GM23338 (cell line): ENCODE measurements at regions not wholly inside any gene's neighbourhood (a gene's known extent, or its start where the extent isn't known, plus 50 kb on each side); places are given as distances from the start of the nearest gene placed in this dataset.

Experiments
- CREB1 ChIP-seq: fragments of 250-450 bp; sonication (Bioruptor Pico); IDR thresholded peaks from 2 replicates; pipeline ENCODE4 v1.5.0; 2020; ENCODE audit warnings: low read depth, mild to moderate bottlenecking, moderate library complexity
- CTCF ChIP-seq, 2 experiments: fragments of 200-600 bp in 1 of 2; sonication (generic) in 1 of 2; conservative IDR thresholded peaks; 2 replicates each; pipeline versions ENCODE4 v1.5.1 to v1.6.1; 2016 to 2017; ENCODE audit warnings: antibody characterized with exemption in 2 of 2, low read depth in 2 of 2, mild to moderate bottlenecking in 2 of 2, moderate library complexity in 1 of 2
- ETS1 ChIP-seq: IDR thresholded peaks from 2 replicates; pipeline ENCODE4 v1.6.1; 2016; ENCODE audit warnings: antibody characterized with exemption
- EZH2 ChIP-seq: fragments of 200-600 bp; sonication (generic); IDR thresholded peaks from one replicate; pipeline ENCODE4 v1.8.0; 2017; ENCODE audit warnings: antibody characterized with exemption, mild to moderate bottlenecking, low read depth; ENCODE audit not compliant: unreplicated experiment
- EZH2phosphoT487 ChIP-seq: fragments of 200-600 bp; sonication (generic); IDR thresholded peaks from one replicate; pipeline ENCODE4 v1.8.1; 2018; ENCODE audit warnings: antibody characterized with exemption; ENCODE audit not compliant: unreplicated experiment
- JUNB ChIP-seq: IDR thresholded peaks from one replicate; pipeline ENCODE4 v1.6.1; 2016; ENCODE audit warnings: antibody characterized with exemption; ENCODE audit not compliant: unreplicated experiment
- NANOG ChIP-seq: IDR thresholded peaks from 2 replicates; pipeline ENCODE4 v1.6.1; 2016; ENCODE audit warnings: antibody characterized with exemption, borderline replicate concordance
- POLR2AphosphoS5 ChIP-seq: IDR thresholded peaks from 2 replicates; pipeline ENCODE4 v1.6.1; 2016; ENCODE audit warnings: antibody characterized with exemption, low read depth
- REST ChIP-seq: IDR thresholded peaks from one replicate; pipeline ENCODE4 v1.6.1; 2018; ENCODE audit warnings: antibody characterized with exemption; ENCODE audit not compliant: unreplicated experiment
- STAT1 ChIP-seq: IDR thresholded peaks from one replicate; pipeline ENCODE4 v1.6.1; 2016; ENCODE audit warnings: antibody characterized with exemption; ENCODE audit not compliant: unreplicated experiment
- ZNF114 ChIP-seq: fragments of 250-450 bp; sonication (Bioruptor Pico); IDR thresholded peaks from 2 replicates; pipeline ENCODE4 v1.5.0; 2020; ENCODE audit warnings: mild to moderate bottlenecking, moderate library complexity
- ZNF331 ChIP-seq: fragments of 250-450 bp; sonication (Bioruptor Pico); IDR thresholded peaks from 2 replicates; pipeline ENCODE4 v1.5.0; 2020; ENCODE audit warnings: low read depth, mild to moderate bottlenecking, moderate library complexity
- ZNF462 ChIP-seq: fragments of 250-450 bp; sonication (Bioruptor Pico); IDR thresholded peaks from 2 replicates; pipeline ENCODE4 v1.5.0; 2020; ENCODE audit warnings: mild to moderate bottlenecking, moderate library complexity

GRCh38 chr6:28767133-28767532 lies 156.7 kb downstream of the TRIM27 start:
- TF ChIP-seq REST (no peak), CTCF (conservative IDR thresholded peaks at IDR 0.05; ENCODE audit: low read depth in 2 of 2) (no peak), CREB1 (CRISPR knock-in tag) (no peak), POLR2AphosphoS5 (no peak), ZNF462 (CRISPR knock-in tag) (no peak), EZH2phosphoT487 (no peak), EZH2 (peak; percentile 51), STAT1 (no peak), JUNB (no peak), ETS1 (no peak), ZNF114 (CRISPR knock-in tag) (no peak), ZNF331 (CRISPR knock-in tag) (no peak), NANOG (no peak)
